ENCODE measurements at regions not wholly inside any gene's neighbourhood (a gene's known extent, or its start where the extent isn't known, plus 50 kb on each side); places are given as distances from the start of the nearest gene placed in this dataset.
"Not testable (repeated sequence)": the region's sequence is repeated elsewhere in the genome, so short reads cannot be mapped to it uniquely, and the experiment has no call there.

- DNase-seq (ENCODE audit: low spot score), result not testable (repeated sequence)
Measured at GRCh38 chr10:30697221-30697620, 67.7 kb upstream of the LYZL2 start.

GRCh38 chr10:30696416-30697185 is 67.0 kb upstream of the LYZL2 start:
- not testable (repeated sequence) for DNase-seq (ENCODE audit: low spot score)

GRCh38 chr10:30695481-30696236 is 66.1 kb upstream of the LYZL2 start:
- peak; percentile 80 for DNase-seq (ENCODE audit: low spot score)

- DNase-seq (ENCODE audit: low spot score), result no peak
Measured at GRCh38 chr10:30694518-30695228, 65.1 kb upstream of the LYZL2 start.

GRCh38 chr10:30691639-30692015 is 62.1 kb upstream of the LYZL2 start:
- DNase-seq (ENCODE audit: low spot score), result no peak

GRCh38 chr10:30690948-30691638 is 61.5 kb upstream of the LYZL2 start:
- DNase-seq (ENCODE audit: low spot score), result not testable (repeated sequence)

GRCh38 chr10:30688456-30688855 is 58.9 kb upstream of the LYZL2 start:
- no peak for DNase-seq (ENCODE audit: low spot score)

GRCh38 chr10:30687698-30688213 is 58.2 kb upstream of the LYZL2 start:
- DNase-seq (ENCODE audit: low spot score), result peak; percentile 80

GRCh38 chr10:30686708-30687107 is 57.2 kb upstream of the LYZL2 start:
- no peak for DNase-seq (ENCODE audit: low spot score)

- DNase-seq (ENCODE audit: low spot score), result no peak
Measured at GRCh38 chr10:30683496-30683895, 53.9 kb upstream of the LYZL2 start.

- DNase-seq (ENCODE audit: low spot score), result peak; percentile 75
Measured at GRCh38 chr10:30682377-30683199, 53.0 kb upstream of the LYZL2 start.

- no peak for DNase-seq (ENCODE audit: low spot score)
Measured at GRCh38 chr10:30680908-30681307, 51.4 kb upstream of the LYZL2 start.
